Embryonic facial prominence (tissue), 1 donor: ENCODE measurements at regions not wholly inside any gene's neighbourhood (a gene's known extent, or its start where the extent isn't known, plus 50 kb on each side); places are given as distances from the start of the nearest gene placed in this dataset.
"Not testable (repeated sequence)": the region's sequence is repeated elsewhere in the genome, so short reads cannot be mapped to it uniquely, and the experiment has no call there.

Experiments used
- DNase-seq: peaks from one replicate; pipeline ENCODE4 v3.0.0-alpha.2; 2016; ENCODE audit errors: extremely low spot score

GRCh38 chr20:60097285-60097684 lies 139.1 kb downstream of the CDH26 start:
- no peak for DNase-seq

- DNase-seq = no peak
These were observed 142.6 kb downstream of the CDH26 start for GRCh38 chr20:60100780-60101179.

GRCh38 chr20:60101201-60101890 lies 143.1 kb downstream of the CDH26 start:
- DNase-seq = no peak

GRCh38 chr20:60101891-60102281 lies 143.7 kb downstream of the CDH26 start:
- DNase-seq = no peak

GRCh38 chr20:60102665-60103210 lies 144.5 kb downstream of the CDH26 start:
- DNase-seq = no peak

- no peak for DNase-seq
These were observed 147.0 kb downstream of the CDH26 start for GRCh38 chr20:60104993-60105803.

GRCh38 chr20:60106186-60106585 lies 148.0 kb downstream of the CDH26 start:
- DNase-seq = not testable (repeated sequence)

GRCh38 chr20:60107621-60108390 lies 149.6 kb downstream of the CDH26 start:
- no peak for DNase-seq

- DNase-seq = no peak
These were observed 150.2 kb downstream of the CDH26 start for GRCh38 chr20:60108397-60108796.

GRCh38 chr20:60113024-60113724 lies 155.0 kb downstream of the CDH26 start:
- DNase-seq = no peak

GRCh38 chr20:60113771-60114170 lies 155.5 kb downstream of the CDH26 start:
- DNase-seq = no peak

GRCh38 chr20:60115451-60115850 lies 157.2 kb downstream of the CDH26 start:
- no peak for DNase-seq

- no peak for DNase-seq
These were observed 158.1 kb downstream of the CDH26 start for GRCh38 chr20:60116128-60116909.

GRCh38 chr20:60117065-60117464 lies 158.8 kb downstream of the CDH26 start:
- DNase-seq = no peak

GRCh38 chr20:60121903-60122302 lies 163.7 kb downstream of the CDH26 start:
- no peak for DNase-seq

- DNase-seq = no peak
These were observed 164.4 kb downstream of the CDH26 start for GRCh38 chr20:60122671-60123070.

- no peak for DNase-seq
These were observed 164.9 kb downstream of the CDH26 start for GRCh38 chr20:60123096-60123495.

- no peak for DNase-seq
These were observed 165.4 kb downstream of the CDH26 start for GRCh38 chr20:60123652-60124051.

- no peak for DNase-seq
These were observed 166.7 kb downstream of the CDH26 start for GRCh38 chr20:60124776-60125381.

GRCh38 chr20:60125513-60125912 lies 167.3 kb downstream of the CDH26 start:
- no peak for DNase-seq
